Neural progenitor cell (in vitro differentiated cells): ENCODE measurements at regions not wholly inside any gene's neighbourhood (a gene's known extent, or its start where the extent isn't known, plus 50 kb on each side); places are given as distances from the start of the nearest gene placed in this dataset.
A peak's percentile ranks its signal among the peaks of the same experiment; 100 is the strongest.

Source experiments
- DNase-seq: peaks from one replicate; pipeline ENCODE4 v3.0.0-alpha.2; 2016; ENCODE audit warnings: low spot score
- H2AFZ ChIP-seq: fragments of 200-600 bp; sonication (generic); replicated peaks from 2 replicates; pipeline ENCODE4 v1.6.1; 2016; ENCODE audit warnings: antibody characterized with exemption
- H3F3A ChIP-seq: fragments of 200-600 bp; sonication (generic); 2 replicates; pipeline ENCODE4 v1.6.1; 2016; ENCODE audit warnings: antibody characterized with exemption, low read depth
- H3K27ac ChIP-seq: fragments of 200-600 bp; sonication (generic); 2 replicates; pipeline ENCODE4 v1.5.1; 2016; ENCODE audit warnings: mild to moderate bottlenecking
- H3K27me3 ChIP-seq: fragments of 200-600 bp; sonication (generic); 2 replicates; pipeline ENCODE4 v1.6.1; 2016; ENCODE audit warnings: mild to moderate bottlenecking, moderate library complexity
- H3K36me3 ChIP-seq: fragments of 200-600 bp; sonication (generic); 2 replicates; pipeline ENCODE4 v1.5.1; 2016
- H3K4me1 ChIP-seq: fragments of 200-600 bp; sonication (generic); 2 replicates; pipeline ENCODE4 v1.6.1; 2016; ENCODE audit warnings: mixed run types
- H3K4me2 ChIP-seq: fragments of 200-600 bp; sonication (generic); 2 replicates; pipeline ENCODE4 v1.6.1; 2016
- H3K4me3 ChIP-seq: fragments of 200-600 bp; sonication (generic); 2 replicates; pipeline ENCODE4 v1.5.1; 2016
- H3K79me2 ChIP-seq: fragments of 200-600 bp; sonication (generic); 2 replicates; pipeline ENCODE4 v1.6.1; 2016; ENCODE audit warnings: low read depth
- H3K9ac ChIP-seq: fragments of 200-600 bp; sonication (generic); 2 replicates; pipeline ENCODE4 v1.6.1; 2016
- H3K9me3 ChIP-seq: fragments of 200-600 bp; sonication (generic); 2 replicates; pipeline ENCODE4 v1.5.1; 2016; ENCODE audit warnings: low read depth
- H4K20me1 ChIP-seq: fragments of 200-600 bp; sonication (generic); 2 replicates; pipeline ENCODE4 v1.6.1; 2016; ENCODE audit warnings: low read depth
- H3K27ac Mint-ChIP-seq: 3 replicates; pipeline ENCODE4 v1.8.0; 2021; ENCODE audit warnings: mixed read lengths
- H3K27me3 Mint-ChIP-seq: 2 replicates; pipeline ENCODE4 v1.8.0; 2022; ENCODE audit warnings: low read depth, mild to moderate bottlenecking, inconsistent platforms, moderate library complexity, mixed read lengths; ENCODE audit not compliant: insufficient read depth
- H3K36me3 Mint-ChIP-seq: 3 replicates; pipeline ENCODE4 v1.8.0; 2021; ENCODE audit warnings: mixed read lengths
- H3K4me1 Mint-ChIP-seq: 3 replicates; pipeline ENCODE4 v1.8.0; 2021; ENCODE audit warnings: mixed read lengths
- H3K4me3 Mint-ChIP-seq: 3 replicates; pipeline ENCODE4 v1.8.0; 2021; ENCODE audit warnings: mild to moderate bottlenecking, moderate library complexity, mixed read lengths
- H3K9me3 Mint-ChIP-seq: 3 replicates; pipeline ENCODE4 v1.8.0; 2020; ENCODE audit warnings: mixed read lengths
- EZH2 ChIP-seq: fragments of 200-600 bp; sonication (generic); IDR thresholded peaks from 2 replicates; pipeline ENCODE4 v1.6.1; 2017; ENCODE audit warnings: antibody characterized with exemption, mild to moderate bottlenecking, moderate library complexity
- EZH2phosphoT487 ChIP-seq: fragments of 200-600 bp; sonication (generic); IDR thresholded peaks from 2 replicates; pipeline ENCODE4 v1.6.1; 2017; ENCODE audit warnings: antibody characterized with exemption
- TF ChIP-seq, protein P1 (sequence below): fragments of 200-600 bp; sonication (generic); IDR thresholded peaks from 2 replicates; pipeline ENCODE4 v1.5.1; 2017; ENCODE audit warnings: antibody characterized with exemption, mild to moderate bottlenecking

DNA sequence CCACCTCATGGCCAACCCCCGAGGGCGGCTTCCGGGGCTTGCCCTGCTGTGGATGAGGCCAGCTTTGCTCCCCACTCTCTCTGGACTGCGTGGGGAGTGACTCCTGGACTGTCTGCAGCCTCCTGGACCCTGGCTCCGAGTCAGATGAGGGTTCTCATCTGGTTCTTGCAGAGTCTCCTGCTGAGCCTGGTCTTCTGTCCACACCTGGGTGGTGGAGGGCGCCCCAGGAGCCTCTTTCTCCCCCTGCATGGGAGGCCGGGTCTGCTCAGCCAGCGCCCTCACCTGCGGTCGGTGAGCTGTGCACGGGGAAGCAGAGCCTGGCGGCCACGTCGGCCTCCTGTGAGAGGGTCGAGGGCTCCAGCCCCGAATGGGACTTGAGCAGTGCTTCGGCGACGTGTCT, 78.3 kb downstream of the RTP5 start:
- no peaks in the 10 kb centered on the region for H3K9me3 ChIP-seq
- H3K36me3 ChIP-seq, result no peaks in the 10 kb centered on the region
- no peaks in the 10 kb centered on the region for H3K79me2 ChIP-seq
- Mint-ChIP-seq H3K27me3 (peaks cover 22% of the 10 kb centered on the region), H3K4me3 (no peak overlapping the region), H3K9me3 (peaks cover 8% of the 10 kb centered on the region), H3K27ac (no peak overlapping the region), H3K36me3 (no peaks in the 10 kb centered on the region), H3K4me1 (no peaks in the 10 kb centered on the region)
- no peaks in the 10 kb centered on the region for H3F3A ChIP-seq
- DNase-seq, result no peak
- no peaks in the 10 kb centered on the region for H3K4me1 ChIP-seq
- no peak overlapping the region for H3K27ac ChIP-seq
- TF ChIP-seq EZH2 (no peak), EZH2phosphoT487 (no peak)
- TF ChIP-seq, protein P1, sequence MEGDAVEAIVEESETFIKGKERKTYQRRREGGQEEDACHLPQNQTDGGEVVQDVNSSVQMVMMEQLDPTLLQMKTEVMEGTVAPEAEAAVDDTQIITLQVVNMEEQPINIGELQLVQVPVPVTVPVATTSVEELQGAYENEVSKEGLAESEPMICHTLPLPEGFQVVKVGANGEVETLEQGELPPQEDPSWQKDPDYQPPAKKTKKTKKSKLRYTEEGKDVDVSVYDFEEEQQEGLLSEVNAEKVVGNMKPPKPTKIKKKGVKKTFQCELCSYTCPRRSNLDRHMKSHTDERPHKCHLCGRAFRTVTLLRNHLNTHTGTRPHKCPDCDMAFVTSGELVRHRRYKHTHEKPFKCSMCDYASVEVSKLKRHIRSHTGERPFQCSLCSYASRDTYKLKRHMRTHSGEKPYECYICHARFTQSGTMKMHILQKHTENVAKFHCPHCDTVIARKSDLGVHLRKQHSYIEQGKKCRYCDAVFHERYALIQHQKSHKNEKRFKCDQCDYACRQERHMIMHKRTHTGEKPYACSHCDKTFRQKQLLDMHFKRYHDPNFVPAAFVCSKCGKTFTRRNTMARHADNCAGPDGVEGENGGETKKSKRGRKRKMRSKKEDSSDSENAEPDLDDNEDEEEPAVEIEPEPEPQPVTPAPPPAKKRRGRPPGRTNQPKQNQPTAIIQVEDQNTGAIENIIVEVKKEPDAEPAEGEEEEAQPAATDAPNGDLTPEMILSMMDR, result no peak
- no peak overlapping the region for H3K4me3 ChIP-seq
- no peak overlapping the region for H3K9ac ChIP-seq
- H3K4me2 ChIP-seq, result no peak overlapping the region
- no peak overlapping the region for H2AFZ ChIP-seq
- peaks cover 33% of the 10 kb centered on the region for H3K27me3 ChIP-seq
- no peaks in the 10 kb centered on the region for H4K20me1 ChIP-seq

DNA sequence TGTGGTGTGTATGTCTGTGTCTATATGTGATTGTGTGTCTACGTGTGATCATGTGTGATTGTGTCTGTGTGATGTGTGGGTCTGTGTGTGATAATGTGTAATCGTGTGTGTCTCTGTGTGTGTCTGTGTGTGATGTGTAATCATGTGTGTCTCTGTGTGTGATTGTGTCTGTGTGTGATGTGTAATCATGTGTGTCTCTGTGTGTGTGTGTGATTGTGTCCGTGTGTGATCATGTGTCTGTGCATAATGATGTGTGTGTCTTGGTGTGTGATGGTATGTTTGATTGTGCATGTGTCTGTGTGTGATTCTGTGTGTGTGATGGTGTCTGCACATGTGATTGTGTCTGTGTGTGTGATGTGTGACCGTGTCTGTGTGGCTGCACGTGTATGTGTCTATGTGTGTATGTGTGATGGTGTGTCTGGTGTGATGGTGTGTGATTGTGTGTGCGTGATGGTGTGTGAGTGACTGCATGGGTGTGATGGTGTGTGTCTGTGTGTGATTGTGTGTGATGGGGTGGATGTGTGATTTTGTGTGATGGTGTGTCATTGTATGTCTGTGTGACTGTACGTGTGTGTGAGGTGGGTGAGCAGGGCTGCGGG, 78.9 kb downstream of the RTP5 start:
- Histone ChIP-seq H3K4me3 (no peak overlapping the region), H4K20me1 (no peaks in the 10 kb centered on the region), H3K27ac (no peak overlapping the region), H3K4me2 (no peak overlapping the region), H2AFZ (no peak overlapping the region), H3K9me3 (no peaks in the 10 kb centered on the region), H3K9ac (no peak overlapping the region), H3K4me1 (no peaks in the 10 kb centered on the region), H3K79me2 (no peaks in the 10 kb centered on the region), H3K36me3 (no peaks in the 10 kb centered on the region), H3K27me3 (peaks cover 33% of the 10 kb centered on the region), H3F3A (no peaks in the 10 kb centered on the region)
- Mint-ChIP-seq H3K4me1 (no peaks in the 10 kb centered on the region), H3K36me3 (no peaks in the 10 kb centered on the region), H3K27me3 (peaks cover 22% of the 10 kb centered on the region), H3K9me3 (peaks cover 8% of the 10 kb centered on the region), H3K4me3 (peak overlapping the region; percentile 1), H3K27ac (peak overlapping the region; percentile 2)
- DNase-seq, result no peak
- no peak for TF ChIP-seq EZH2phosphoT487

DNA sequence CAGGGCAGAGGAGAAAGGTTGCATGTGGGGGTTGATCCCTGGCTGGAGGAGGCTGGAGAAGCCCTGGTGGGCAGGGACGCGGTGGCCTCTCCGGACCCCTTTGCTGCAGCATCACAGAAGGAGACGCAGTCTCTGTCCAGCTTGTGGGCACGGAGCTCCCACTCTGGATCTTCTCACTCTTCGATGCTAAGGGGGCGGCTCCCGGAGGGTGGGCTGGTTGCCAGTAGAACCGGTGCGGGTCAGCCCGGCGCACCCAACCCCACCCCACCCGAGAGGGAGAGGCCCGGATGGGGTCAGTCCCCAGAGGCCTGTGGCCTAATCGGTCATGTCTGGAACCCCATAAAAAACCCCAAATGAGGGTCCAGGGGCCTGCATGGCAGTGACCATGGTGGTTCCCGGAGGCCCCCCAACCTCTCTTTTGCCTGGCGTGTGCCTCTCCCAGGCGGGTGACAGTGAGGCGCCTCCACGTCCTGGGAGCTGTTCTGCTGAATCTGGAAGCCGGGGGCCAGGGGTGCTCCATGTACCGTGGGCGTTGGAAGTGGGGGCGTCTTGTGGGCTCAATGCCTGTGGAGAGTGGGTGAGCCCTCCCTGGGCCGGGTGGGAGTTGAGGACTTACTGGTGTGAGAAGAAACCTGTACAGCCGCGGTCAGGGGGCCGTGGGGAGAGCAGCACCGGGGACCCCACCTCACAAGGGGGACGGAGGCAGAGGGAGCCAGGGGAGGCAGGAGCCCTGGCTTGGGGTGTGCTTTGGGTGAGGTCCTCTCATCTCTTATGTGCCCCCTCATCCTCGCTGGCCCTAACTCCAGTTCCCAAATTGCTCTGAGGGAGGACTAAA, 79.6 kb downstream of the RTP5 start:
- Mint-ChIP-seq H3K27me3 (peaks cover 22% of the 10 kb centered on the region), H3K9me3 (peaks cover 8% of the 10 kb centered on the region), H3K4me1 (no peaks in the 10 kb centered on the region), H3K36me3 (no peaks in the 10 kb centered on the region), H3K27ac (no peak overlapping the region), H3K4me3 (no peak overlapping the region)
- no peaks in the 10 kb centered on the region for H4K20me1 ChIP-seq
- no peak overlapping the region for H3K9ac ChIP-seq
- H3K4me3 ChIP-seq, result no peak overlapping the region
- no peaks in the 10 kb centered on the region for H3K9me3 ChIP-seq
- H3K79me2 ChIP-seq, result no peaks in the 10 kb centered on the region
- H3K27me3 ChIP-seq, result peaks cover 33% of the 10 kb centered on the region
- TF ChIP-seq, protein P1, result no peak
- TF ChIP-seq EZH2phosphoT487 (no peak), EZH2 (no peak)
- H3K4me2 ChIP-seq, result no peak overlapping the region
- H3K27ac ChIP-seq, result no peak overlapping the region
- no peaks in the 10 kb centered on the region for H3F3A ChIP-seq
- no peak overlapping the region for H2AFZ ChIP-seq
- DNase-seq, result no peak
- H3K36me3 ChIP-seq, result no peaks in the 10 kb centered on the region
- no peaks in the 10 kb centered on the region for H3K4me1 ChIP-seq
